ENCODE measurements at regions not wholly inside any gene's neighbourhood (a gene's known extent, or its start where the extent isn't known, plus 50 kb on each side); places are given as distances from the start of the nearest gene placed in this dataset.

DNA sequence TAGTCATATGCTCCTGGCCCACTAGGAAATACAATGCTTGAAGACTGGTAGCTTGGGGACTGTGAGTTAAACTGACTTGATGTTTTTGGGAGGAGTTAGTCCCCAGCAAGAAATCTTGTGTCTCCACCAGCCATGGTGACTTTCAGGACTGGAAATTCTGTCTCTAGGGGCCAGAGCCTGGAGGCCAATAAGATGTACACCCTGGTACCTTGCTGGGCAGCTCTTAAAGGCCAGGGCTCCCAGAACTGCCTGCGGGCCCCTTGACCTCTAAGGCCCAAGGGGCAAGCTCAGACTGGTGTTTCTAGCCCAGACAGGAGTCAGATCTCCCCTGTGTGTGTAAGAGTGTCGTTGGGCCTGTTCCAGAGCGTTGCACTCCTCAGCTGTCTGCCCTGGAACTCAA is 128.7 kb upstream of the C11orf58 start:
- TF ChIP-seq CTCF (conservative IDR thresholded peaks at IDR 0.05) (no peak), EZH2 (IDR thresholded peaks at IDR 0.05; ENCODE audit: low read depth) (no peak)
